Activated CD4-positive, alpha-beta memory T cell treated with anti-CD3 and anti-CD28 coated beads, Interleukin-2, amount 10 ng/mL, durations not matched to agents 7 days and 5 days (primary cell): ENCODE measurements at regions not wholly inside any gene's neighbourhood (a gene's known extent, or its start where the extent isn't known, plus 50 kb on each side); places are given as distances from the start of the nearest gene placed in this dataset.
"Not testable (repeated sequence)": the region's sequence is repeated elsewhere in the genome, so short reads cannot be mapped to it uniquely, and the experiment has no call there.

Experiments
- CTCF ChIA-PET: fragments of 350-600 bp; sonication (Branson Sonifier 250); formaldehyde crosslinking; loops from one replicate; lab custom pipeline; 2021; ENCODE audit warnings: antibody characterized with exemption, inconsistent platforms; lab: Charles Lee
- POLR2A ChIA-PET: fragments of 350-600 bp; sonication (Branson Sonifier 250); formaldehyde crosslinking; loops from one replicate; lab custom pipeline; 2021; ENCODE audit warnings: antibody characterized with exemption; lab: Charles Lee
- DNase-seq: peaks from one replicate; pipeline ENCODE4 v3.0.0-alpha.2; 2020
- H3K27ac Mint-ChIP-seq: one replicate; pipeline ENCODE4 v1.8.0; 2021; ENCODE audit warnings: mild to moderate bottlenecking, mixed read lengths
- H3K27me3 Mint-ChIP-seq: one replicate; pipeline ENCODE4 v1.8.0; 2021; ENCODE audit warnings: mixed read lengths
- H3K36me3 Mint-ChIP-seq: one replicate; pipeline ENCODE4 v1.8.0; 2021; ENCODE audit warnings: low read depth, mixed read lengths
- H3K4me1 Mint-ChIP-seq: one replicate; pipeline ENCODE4 v1.8.0; 2021; ENCODE audit warnings: mixed read lengths
- H3K4me3 Mint-ChIP-seq: one replicate; pipeline ENCODE4 v1.8.0; 2021; ENCODE audit warnings: mild to moderate bottlenecking, mixed read lengths
- H3K9me3 Mint-ChIP-seq: one replicate; pipeline ENCODE4 v1.8.0; 2021; ENCODE audit warnings: mixed read lengths

DNA sequence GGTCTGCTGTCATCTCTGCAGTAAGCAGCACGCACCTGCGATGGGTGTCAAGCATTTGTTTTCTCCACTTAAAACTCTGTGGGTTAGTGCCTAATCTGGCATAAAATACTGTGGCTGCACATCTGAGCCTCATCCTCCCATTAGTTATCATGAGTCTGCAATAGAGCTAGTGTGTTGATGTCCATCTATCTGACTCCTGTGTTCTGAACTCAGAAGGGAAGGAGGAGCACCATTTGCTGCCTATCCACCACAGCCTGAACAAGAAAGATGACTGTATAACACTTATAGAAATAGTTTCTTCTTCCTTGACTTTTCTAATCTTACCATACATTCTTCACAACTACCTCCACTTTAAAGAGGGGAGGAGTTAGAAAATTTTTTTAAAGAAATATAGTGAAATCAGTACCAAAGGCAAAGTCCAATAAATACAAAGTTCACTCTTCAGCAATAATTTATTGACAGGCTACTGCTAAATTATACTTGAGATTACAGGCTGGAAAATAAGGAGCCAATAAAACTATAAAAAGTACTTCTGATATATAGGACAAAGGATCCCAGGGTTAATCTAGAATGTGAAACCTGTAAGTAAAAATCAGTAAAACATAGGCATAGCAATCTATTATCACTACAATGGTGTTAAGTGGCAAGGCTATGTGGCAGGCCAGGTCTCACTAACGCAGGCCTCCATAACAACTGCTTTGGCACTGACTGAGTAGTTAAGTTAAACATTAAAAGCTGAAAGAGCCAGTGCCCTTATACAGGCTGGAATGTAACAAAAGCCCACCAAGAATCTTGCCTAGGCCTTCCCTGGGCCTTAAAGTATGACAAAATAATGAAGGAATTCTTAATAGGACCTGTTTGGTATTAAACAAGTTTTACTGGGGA lies 70.2 kb downstream of the LGALS9C start:
- POLR2A ChIA-PET = not testable (repeated sequence)

GRCh38 chr17:18557086-18557485 lies 80.5 kb downstream of the LGALS9C start:
- H3K27me3 Mint-ChIP-seq, DNase-seq, H3K4me3 Mint-ChIP-seq, H3K4me1 Mint-ChIP-seq, POLR2A ChIA-PET, CTCF ChIA-PET, H3K27ac Mint-ChIP-seq, H3K36me3 Mint-ChIP-seq, H3K9me3 Mint-ChIP-seq: not testable (repeated sequence)

More for the DNA sequence above, 70.2 kb downstream of the LGALS9C start:
- H3K27me3 Mint-ChIP-seq, H3K4me1 Mint-ChIP-seq, DNase-seq, H3K4me3 Mint-ChIP-seq, H3K36me3 Mint-ChIP-seq, H3K27ac Mint-ChIP-seq, CTCF ChIA-PET, H3K9me3 Mint-ChIP-seq: not testable (repeated sequence)

DNA sequence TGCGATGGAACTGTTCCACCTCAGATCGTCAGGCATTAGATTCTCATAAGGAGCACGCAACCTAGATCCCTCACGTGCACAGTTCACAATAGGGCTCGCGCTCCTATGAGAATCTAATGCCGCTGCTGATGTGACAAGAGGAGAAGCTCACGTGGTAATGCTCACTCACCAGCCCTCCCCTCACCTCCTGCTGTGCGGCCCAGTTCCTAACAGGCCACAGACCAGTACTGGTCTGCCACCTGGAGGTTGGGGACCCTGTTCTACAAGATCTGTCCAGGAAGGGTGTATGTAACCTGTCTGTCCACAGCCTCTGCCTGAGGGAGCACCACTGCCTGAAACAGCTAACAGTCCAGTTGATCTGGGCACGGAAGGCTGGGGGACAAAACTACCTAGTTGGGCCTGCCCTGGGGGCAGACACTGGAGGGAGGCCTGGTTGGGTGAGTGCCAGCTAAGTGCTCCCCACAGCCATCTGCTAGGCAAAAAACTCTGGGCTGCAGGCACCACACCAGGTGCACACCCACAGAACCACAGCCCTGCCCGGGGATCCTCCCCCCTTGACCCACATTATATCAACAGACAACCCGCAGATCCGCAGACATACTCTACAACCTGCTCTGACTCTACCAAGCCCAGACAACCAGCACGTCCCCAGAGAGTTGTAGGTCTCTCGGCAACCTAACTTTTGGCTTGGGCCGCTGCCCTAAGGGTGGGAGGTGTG lies 80.7 kb downstream of the TBC1D28 start:
- H3K27ac Mint-ChIP-seq, CTCF ChIA-PET, H3K36me3 Mint-ChIP-seq, H3K4me3 Mint-ChIP-seq, POLR2A ChIA-PET, H3K4me1 Mint-ChIP-seq, H3K9me3 Mint-ChIP-seq: not testable (repeated sequence)
- DNase-seq = peak; percentile 19
- peaks cover 10% of the 10 kb centered on the region for H3K27me3 Mint-ChIP-seq

DNA sequence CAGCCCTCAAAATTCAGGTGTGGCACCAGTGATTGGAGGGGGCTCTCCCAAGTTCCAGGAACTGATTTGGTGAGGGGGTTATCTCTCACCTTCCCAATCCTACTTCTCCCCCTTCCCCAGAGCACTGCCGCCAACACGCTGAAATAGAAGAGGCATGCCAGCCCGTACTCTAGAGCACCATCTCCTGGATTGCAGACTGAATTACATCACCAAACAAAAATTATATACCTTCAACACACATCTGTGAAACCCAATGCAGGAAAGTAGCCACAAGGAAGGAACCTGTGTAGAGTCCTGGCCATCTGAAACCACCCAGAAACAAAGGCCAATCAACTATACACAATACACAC lies 80.1 kb downstream of the TBC1D28 start:
- H3K36me3 Mint-ChIP-seq, H3K4me1 Mint-ChIP-seq, POLR2A ChIA-PET, CTCF ChIA-PET, H3K27ac Mint-ChIP-seq, H3K9me3 Mint-ChIP-seq, H3K4me3 Mint-ChIP-seq: not testable (repeated sequence)
- peak; percentile 39 for DNase-seq
- peaks cover 11% of the 10 kb centered on the region for H3K27me3 Mint-ChIP-seq

GRCh38 chr17:18568108-18568995 lies 75.8 kb downstream of the TBC1D28 start:
- CTCF ChIA-PET, POLR2A ChIA-PET, H3K27ac Mint-ChIP-seq, H3K36me3 Mint-ChIP-seq, H3K9me3 Mint-ChIP-seq, H3K4me1 Mint-ChIP-seq, H3K4me3 Mint-ChIP-seq, DNase-seq: not testable (repeated sequence)
- peaks cover 18% of the 10 kb centered on the region for H3K27me3 Mint-ChIP-seq

DNA sequence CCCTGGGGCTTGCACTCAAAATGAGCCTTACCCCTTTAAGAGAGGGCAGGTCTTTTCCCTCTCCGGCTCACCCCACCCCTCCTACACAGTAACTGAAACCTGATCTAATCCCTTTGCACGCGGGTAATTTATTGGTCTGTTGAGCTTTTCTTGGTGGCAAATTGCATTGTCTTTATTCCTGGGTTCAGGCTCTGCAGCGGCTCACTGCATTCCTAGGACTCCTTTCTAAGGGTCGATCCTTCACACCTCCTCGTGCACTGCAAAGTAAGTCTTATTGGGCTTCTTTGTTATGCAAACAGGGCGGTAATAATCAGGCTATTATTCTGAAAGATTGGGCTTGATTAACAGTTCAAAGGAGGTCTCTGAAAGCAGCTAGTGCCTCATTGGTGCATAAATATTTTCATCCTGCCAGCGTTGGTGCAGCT lies 74.7 kb downstream of the TBC1D28 start:
- DNase-seq, H3K4me3 Mint-ChIP-seq, H3K9me3 Mint-ChIP-seq, CTCF ChIA-PET, H3K4me1 Mint-ChIP-seq, H3K36me3 Mint-ChIP-seq, H3K27ac Mint-ChIP-seq, POLR2A ChIA-PET: not testable (repeated sequence)
- H3K27me3 Mint-ChIP-seq = peaks cover 17% of the 10 kb centered on the region

DNA sequence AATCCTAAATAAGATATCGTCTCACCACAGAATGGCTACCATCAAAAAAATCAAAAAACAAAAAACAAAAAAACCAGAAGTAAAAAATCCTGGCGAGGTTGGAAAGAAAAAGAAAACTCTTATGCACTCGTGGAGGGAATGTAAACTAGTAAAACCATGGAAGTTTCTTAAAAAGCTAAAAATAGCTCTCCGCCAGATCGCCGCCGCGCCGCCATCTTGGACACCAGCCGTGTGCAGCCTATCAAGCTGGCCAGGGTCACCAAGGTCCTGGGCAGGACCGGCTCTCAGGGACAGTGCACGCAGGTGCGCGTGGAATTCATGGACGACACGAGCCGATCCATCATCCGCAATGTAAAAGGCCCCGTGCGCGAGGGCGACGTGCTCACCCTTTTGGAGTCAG lies 71.7 kb downstream of the TBC1D28 start:
- H3K27ac Mint-ChIP-seq, H3K36me3 Mint-ChIP-seq, H3K27me3 Mint-ChIP-seq, H3K4me3 Mint-ChIP-seq, H3K9me3 Mint-ChIP-seq, H3K4me1 Mint-ChIP-seq, POLR2A ChIA-PET, DNase-seq, CTCF ChIA-PET: not testable (repeated sequence)

DNA sequence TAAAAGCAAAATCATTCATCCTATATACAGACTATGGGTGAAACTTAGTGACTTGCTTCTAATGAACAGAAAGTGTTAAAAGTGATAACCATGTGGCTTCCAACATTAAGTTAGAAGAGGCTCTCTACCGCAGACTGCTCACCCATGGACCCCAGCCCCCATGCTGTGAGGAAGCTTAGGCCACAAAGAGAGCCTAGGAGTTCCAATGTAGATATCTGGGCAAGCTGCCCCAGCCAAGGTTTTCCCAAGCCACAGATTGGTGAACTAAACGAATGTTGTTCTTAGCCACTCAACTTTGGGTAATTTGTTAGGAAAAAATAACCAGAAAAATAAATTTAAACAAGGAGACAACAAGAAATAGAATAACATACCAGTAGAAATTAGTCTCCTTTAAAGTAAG lies 70.1 kb downstream of the TBC1D28 start:
- H3K27me3 Mint-ChIP-seq, CTCF ChIA-PET, DNase-seq, H3K4me1 Mint-ChIP-seq, H3K9me3 Mint-ChIP-seq, H3K4me3 Mint-ChIP-seq, H3K36me3 Mint-ChIP-seq, H3K27ac Mint-ChIP-seq, POLR2A ChIA-PET: not testable (repeated sequence)
